ENCODE measurements at regions not wholly inside any gene's neighbourhood (a gene's known extent, or its start where the extent isn't known, plus 50 kb on each side); places are given as distances from the start of the nearest gene placed in this dataset.

- Histone ChIP-seq H3K36me3 (no peaks in the 10 kb centered on the region), H3K27ac (no peak overlapping the region), H3K4me1 (peaks cover 0 to 7% (median 0%) of the 10 kb centered on the region in 4 donors), H3K4me3 (no peak overlapping the region), H3K27me3 (no peaks in the 10 kb centered on the region), H3K9me3 (no peaks in the 10 kb centered on the region)
- DNase-seq: no peak
- TF ChIP-seq, protein P1, sequence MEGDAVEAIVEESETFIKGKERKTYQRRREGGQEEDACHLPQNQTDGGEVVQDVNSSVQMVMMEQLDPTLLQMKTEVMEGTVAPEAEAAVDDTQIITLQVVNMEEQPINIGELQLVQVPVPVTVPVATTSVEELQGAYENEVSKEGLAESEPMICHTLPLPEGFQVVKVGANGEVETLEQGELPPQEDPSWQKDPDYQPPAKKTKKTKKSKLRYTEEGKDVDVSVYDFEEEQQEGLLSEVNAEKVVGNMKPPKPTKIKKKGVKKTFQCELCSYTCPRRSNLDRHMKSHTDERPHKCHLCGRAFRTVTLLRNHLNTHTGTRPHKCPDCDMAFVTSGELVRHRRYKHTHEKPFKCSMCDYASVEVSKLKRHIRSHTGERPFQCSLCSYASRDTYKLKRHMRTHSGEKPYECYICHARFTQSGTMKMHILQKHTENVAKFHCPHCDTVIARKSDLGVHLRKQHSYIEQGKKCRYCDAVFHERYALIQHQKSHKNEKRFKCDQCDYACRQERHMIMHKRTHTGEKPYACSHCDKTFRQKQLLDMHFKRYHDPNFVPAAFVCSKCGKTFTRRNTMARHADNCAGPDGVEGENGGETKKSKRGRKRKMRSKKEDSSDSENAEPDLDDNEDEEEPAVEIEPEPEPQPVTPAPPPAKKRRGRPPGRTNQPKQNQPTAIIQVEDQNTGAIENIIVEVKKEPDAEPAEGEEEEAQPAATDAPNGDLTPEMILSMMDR (IDR thresholded peaks at IDR 0.05): no peak
- no peak for TF ChIP-seq POLR2A (IDR thresholded peaks at IDR 0.05)
Observed at GRCh38 chr12:71218616-71219015, 60.8 kb upstream of the TSPAN8 start.

- Histone ChIP-seq H3K4me1 (peaks cover 0 to 7% (median 0%) of the 10 kb centered on the region in 4 donors), H3K27me3 (no peaks in the 10 kb centered on the region), H3K4me3 (no peak overlapping the region), H3K9me3 (no peaks in the 10 kb centered on the region), H3K36me3 (no peaks in the 10 kb centered on the region), H3K27ac (peak overlapping the region in 2 of 4 donors; percentile 36 to 71)
- DNase-seq: peak in 2 of 3 donors; percentile 50 to 72
- TF ChIP-seq, protein P1 (IDR thresholded peaks at IDR 0.05): peak in 4 of 6 experiments; percentile 12 to 86 (median 80)
- no peak for TF ChIP-seq POLR2A (IDR thresholded peaks at IDR 0.05)
Observed at GRCh38 chr12:71216725-71217579, 59.2 kb upstream of the TSPAN8 start.

DNA sequence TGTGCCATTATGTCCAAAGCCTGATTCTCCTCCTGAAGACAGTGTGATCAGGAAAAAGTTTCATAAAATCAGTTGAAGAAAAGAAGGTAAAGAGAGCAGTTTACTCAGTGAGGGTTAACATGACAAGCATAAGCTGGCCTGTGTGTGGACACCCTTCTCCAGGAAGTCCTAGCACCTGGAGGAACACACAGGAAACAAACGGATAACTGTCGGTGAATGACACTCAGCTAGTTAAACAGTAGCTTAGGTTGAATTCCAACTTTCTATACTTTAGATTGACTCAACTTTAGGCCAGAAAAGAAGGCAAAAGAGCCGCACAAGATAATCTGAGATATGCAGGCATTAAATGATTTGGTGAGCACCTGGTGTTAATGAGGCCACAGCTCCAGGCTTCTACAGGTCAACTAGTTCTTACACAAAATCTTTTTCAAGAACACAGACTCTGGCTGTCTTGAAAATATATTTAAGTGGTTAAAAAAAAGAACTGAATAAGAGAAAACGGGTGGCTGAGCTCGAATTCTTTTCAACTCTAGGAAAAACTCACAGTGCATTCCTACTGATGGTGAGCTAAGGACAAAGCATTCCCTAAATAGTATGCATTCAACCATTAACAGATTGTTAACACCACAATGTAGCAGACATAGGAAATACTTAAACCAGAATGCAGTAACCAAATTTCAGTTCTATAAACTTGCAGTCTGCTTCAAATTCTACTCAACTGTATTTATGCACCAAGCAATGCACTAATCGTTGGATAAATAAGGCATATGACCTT lies 56.9 kb upstream of the TSPAN8 start:
- Histone ChIP-seq H3K27ac (peak overlapping the region in 2 of 4 donors; percentile 15 to 31), H3K9me3 (no peaks in the 10 kb centered on the region), H3K4me1 (peaks cover 0 to 7% (median 0%) of the 10 kb centered on the region in 4 donors), H3K27me3 (no peaks in the 10 kb centered on the region), H3K4me3 (no peak overlapping the region), H3K36me3 (no peaks in the 10 kb centered on the region)
- peak in 1 of 3 donors; percentile 56 for DNase-seq
- TF ChIP-seq, protein P1 (IDR thresholded peaks at IDR 0.05): peak in 1 of 6 experiments; percentile 31
- no peak for TF ChIP-seq POLR2A (IDR thresholded peaks at IDR 0.05)

- no peak overlapping the region for H3K4me3 ChIP-seq
- no peaks in the 10 kb centered on the region for H3K36me3 ChIP-seq
- H3K4me1 ChIP-seq: no peaks in the 10 kb centered on the region
- TF ChIP-seq, protein P1 (IDR thresholded peaks at IDR 0.05): no peak
- DNase-seq: no peak
- no peak overlapping the region for H3K27ac ChIP-seq
- H3K9me3 ChIP-seq: no peaks in the 10 kb centered on the region
- no peaks in the 10 kb centered on the region for H3K27me3 ChIP-seq
Observed at GRCh38 chr12:71208053-71208685, 50.4 kb upstream of the TSPAN8 start.

Data from Peyer's patch (tissue), 4 donors.